Tibial nerve (tissue), 3 donors: ENCODE measurements at regions not wholly inside any gene's neighbourhood (a gene's known extent, or its start where the extent isn't known, plus 50 kb on each side); places are given as distances from the start of the nearest gene placed in this dataset.

Source experiments
- EP300 ChIP-seq, 2 donors: sonication (generic); formaldehyde crosslinking; IDR thresholded peaks; one replicate each; pipeline ENCODE4 v1.6.1; 2017; ENCODE audit warnings: antibody characterized with exemption in 2 of 2, mild to moderate bottlenecking in 1 of 2
- POLR2A ChIP-seq, 2 donors: fragments of 450-650 bp; IDR thresholded peaks; one replicate each; pipeline ENCODE4 v1.6.1; 2017; ENCODE audit warnings: antibody characterized with exemption in 2 of 2, mild to moderate bottlenecking in 2 of 2, moderate library complexity in 2 of 2

DNA sequence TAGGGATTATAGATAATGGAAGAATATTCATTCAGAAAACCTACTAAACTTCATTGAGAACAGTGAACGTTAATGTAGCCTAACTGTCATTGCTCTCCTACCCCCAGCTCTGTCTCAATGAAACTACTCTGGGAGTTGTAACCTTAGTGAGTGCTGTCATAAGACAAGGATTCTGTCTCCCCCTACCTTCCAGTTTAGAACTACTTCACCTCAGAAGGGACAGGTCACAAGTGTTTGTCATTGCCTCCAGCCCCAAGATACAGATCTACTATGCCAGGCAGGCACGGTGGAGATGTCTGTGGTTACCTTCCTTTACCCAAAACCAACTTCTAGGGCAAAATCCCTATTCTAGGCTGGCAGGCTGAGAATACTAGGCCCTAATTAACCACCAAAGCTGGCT lies 833.1 kb upstream of the SEL1L start:
- TF ChIP-seq EP300 (IDR thresholded peaks at IDR 0.05) (no peak), POLR2A (IDR thresholded peaks at IDR 0.05) (no peak)
